HG02678 (cell line): ENCODE measurements at regions not wholly inside any gene's neighbourhood (a gene's known extent, or its start where the extent isn't known, plus 50 kb on each side); places are given as distances from the start of the nearest gene placed in this dataset.
"Not testable (repeated sequence)": the region's sequence is repeated elsewhere in the genome, so short reads cannot be mapped to it uniquely, and the experiment has no call there.

Source experiments
- ATAC-seq: cut with Tn5 transposase; IDR thresholded peaks from one replicate; pipeline ENCODE4 v1.9.1; 2021; ENCODE audit warnings: mild to moderate bottlenecking, moderate library complexity; ENCODE audit not compliant: unreplicated experiment

GRCh38 chr1:101366513-101367215 lies 129.8 kb downstream of the S1PR1 start:
- ATAC-seq: no peak

- no peak for ATAC-seq
Observed at GRCh38 chr1:101367630-101368029, 130.8 kb downstream of the S1PR1 start.

- ATAC-seq: no peak
Observed at GRCh38 chr1:101370488-101370887, 133.7 kb downstream of the S1PR1 start.

GRCh38 chr1:101371259-101371658 lies 134.4 kb downstream of the S1PR1 start:
- peak; percentile 96 for ATAC-seq

GRCh38 chr1:101373570-101373969 lies 136.8 kb downstream of the S1PR1 start:
- ATAC-seq: no peak

- not testable (repeated sequence) for ATAC-seq
Observed at GRCh38 chr1:101375448-101375847, 138.6 kb downstream of the S1PR1 start.

- ATAC-seq: no peak
Observed at GRCh38 chr1:101376121-101377083, 139.6 kb downstream of the S1PR1 start.

GRCh38 chr1:101377084-101377835 lies 140.4 kb downstream of the S1PR1 start:
- no peak for ATAC-seq

GRCh38 chr1:101379037-101379436 lies 142.2 kb downstream of the S1PR1 start:
- ATAC-seq: no peak

GRCh38 chr1:101379950-101380349 lies 143.1 kb downstream of the S1PR1 start:
- peak; percentile 95 for ATAC-seq

- ATAC-seq: no peak
Observed at GRCh38 chr1:101382135-101382534, 145.3 kb downstream of the S1PR1 start.

GRCh38 chr1:101388904-101389546 lies 152.2 kb downstream of the S1PR1 start:
- ATAC-seq: peak; percentile 88

- ATAC-seq: no peak
Observed at GRCh38 chr1:101389547-101389929, 152.7 kb downstream of the S1PR1 start.

- no peak for ATAC-seq
Observed at GRCh38 chr1:101392552-101392951, 155.7 kb downstream of the S1PR1 start.

GRCh38 chr1:101394041-101394440 lies 157.2 kb downstream of the S1PR1 start:
- no peak for ATAC-seq

GRCh38 chr1:101399222-101399621 lies 162.4 kb downstream of the S1PR1 start:
- ATAC-seq: no peak

GRCh38 chr1:101406271-101406670 lies 169.5 kb downstream of the S1PR1 start:
- ATAC-seq: no peak

- no peak for ATAC-seq
Observed at GRCh38 chr1:101406681-101407080, 169.9 kb downstream of the S1PR1 start.

- ATAC-seq: peak; percentile 77
Observed at GRCh38 chr1:101407505-101408211, 170.8 kb downstream of the S1PR1 start.
